HEK293T (cell line): ENCODE measurements at regions not wholly inside any gene's neighbourhood (a gene's known extent, or its start where the extent isn't known, plus 50 kb on each side); places are given as distances from the start of the nearest gene placed in this dataset.

ENCODE experiments used
- ARNT ChIP-seq: fragments of 450-650 bp; IDR thresholded peaks from 2 replicates; pipeline ENCODE4 v1.6.1; 2017; ENCODE audit warnings: mild to moderate bottlenecking
- BHLHE40 ChIP-seq: fragments of 450-650 bp; IDR thresholded peaks from 2 replicates; pipeline ENCODE4 v1.6.1; 2016; ENCODE audit warnings: mild to moderate bottlenecking, moderate library complexity, borderline replicate concordance
- ELF4 ChIP-seq: fragments of 450-650 bp; IDR thresholded peaks from 2 replicates; pipeline ENCODE4 v1.6.1; 2017; ENCODE audit warnings: antibody characterized with exemption
- FOXK2 ChIP-seq: fragments of 450-650 bp; IDR thresholded peaks from 2 replicates; pipeline ENCODE4 v1.6.1; 2016; ENCODE audit warnings: mild to moderate bottlenecking
- FOXM1 ChIP-seq: fragments of 450-650 bp; IDR thresholded peaks from 2 replicates; pipeline ENCODE4 v1.6.1; 2017; ENCODE audit warnings: mild to moderate bottlenecking, borderline replicate concordance
- HDGF ChIP-seq: fragments of 450-650 bp; IDR thresholded peaks from 2 replicates; pipeline ENCODE4 v1.6.1; 2017; ENCODE audit warnings: antibody characterized with exemption, borderline replicate concordance
- NFRKB ChIP-seq: fragments of 450-650 bp; IDR thresholded peaks from 2 replicates; pipeline ENCODE4 v1.6.1; 2016; ENCODE audit warnings: mild to moderate bottlenecking, moderate library complexity
- PKNOX1 ChIP-seq: fragments of 450-650 bp; IDR thresholded peaks from 2 replicates; pipeline ENCODE4 v1.6.1; 2016
- SP1 ChIP-seq: fragments of 450-650 bp; IDR thresholded peaks from 2 replicates; pipeline ENCODE4 v1.6.1; 2017
- TARDBP ChIP-seq: fragments of 450-650 bp; IDR thresholded peaks from 2 replicates; pipeline ENCODE4 v1.6.1; 2016

- no peak for TF ChIP-seq ELF4
- TF ChIP-seq FOXM1: no peak
- no peak for TF ChIP-seq FOXK2
- no peak for TF ChIP-seq NFRKB
- TF ChIP-seq PKNOX1: no peak
- TF ChIP-seq ARNT: no peak
- no peak for TF ChIP-seq HDGF
- no peak for TF ChIP-seq SP1
- TF ChIP-seq BHLHE40: no peak
- TF ChIP-seq TARDBP: no peak
Measured at GRCh38 chr4:189069772-189070171, 870.9 kb upstream of the FRG1 start.
